Sigmoid colon (tissue), 4 donors: ENCODE measurements at regions not wholly inside any gene's neighbourhood (a gene's known extent, or its start where the extent isn't known, plus 50 kb on each side); places are given as distances from the start of the nearest gene placed in this dataset.

Experiments
- CTCF ChIP-seq, 4 experiments: fragments of 450-650 bp in 3 of 4; fragments of 200-600 bp in 1 of 4; IDR thresholded peaks; one replicate each; pipeline ENCODE4 v1.5.1; 2016 to 2019; ENCODE audit warnings: antibody characterized with exemption in 4 of 4, mild to moderate bottlenecking in 3 of 4, moderate library complexity in 2 of 4
- EP300 ChIP-seq, 4 donors: sonication (generic); formaldehyde crosslinking; IDR thresholded peaks; one replicate each; pipeline ENCODE4 v1.6.1; 2017; ENCODE audit warnings: antibody characterized with exemption in 4 of 4
- POLR2A ChIP-seq, 2 donors: fragments of 450-650 bp; IDR thresholded peaks; one replicate each; pipeline ENCODE4 v1.6.1; 2016; ENCODE audit warnings: antibody characterized with exemption in 2 of 2, mild to moderate bottlenecking in 2 of 2, moderate library complexity in 2 of 2
- POLR2AphosphoS5 ChIP-seq, 4 donors: sonication (generic); formaldehyde crosslinking; IDR thresholded peaks; one replicate each; pipeline ENCODE4 v1.6.1; 2017; ENCODE audit warnings: antibody characterized with exemption in 4 of 4

- no peak for TF ChIP-seq CTCF (IDR thresholded peaks at IDR 0.05)
- TF ChIP-seq POLR2A (IDR thresholded peaks at IDR 0.05) = no peak
- no peak for TF ChIP-seq POLR2AphosphoS5 (IDR thresholded peaks at IDR 0.05)
- no peak for TF ChIP-seq EP300 (IDR thresholded peaks at IDR 0.05)
Measured at GRCh38 chr18:79629249-79629558, 50.4 kb upstream of the CTDP1 start.
